ENCODE measurements at regions not wholly inside any gene's neighbourhood (a gene's known extent, or its start where the extent isn't known, plus 50 kb on each side); places are given as distances from the start of the nearest gene placed in this dataset.

DNA sequence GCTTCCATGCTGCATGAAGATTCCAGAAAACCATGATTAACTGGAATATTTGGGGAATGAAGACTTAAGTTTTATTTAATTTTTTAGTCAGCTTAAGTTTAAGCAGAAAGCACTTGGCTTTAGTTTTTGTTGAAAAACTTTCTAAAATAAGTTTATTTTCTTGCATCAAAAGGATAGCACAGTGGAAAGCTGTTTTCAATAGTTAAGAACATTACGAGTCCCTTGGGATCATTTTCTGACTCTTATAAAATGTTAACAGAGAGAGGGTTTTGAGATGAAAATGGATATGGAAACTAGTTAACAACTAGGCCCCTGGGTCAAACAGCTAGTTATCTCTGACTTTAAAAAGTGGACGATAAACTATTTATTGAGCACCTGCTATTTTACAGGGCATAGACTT lies 181.9 kb upstream of the SLC38A2 start:
- DNase-seq (ENCODE audit: low spot score) = no peak
- in situ Hi-C loops (cut with MboI; ENCODE audit: low pct_unique_long_range_greater_than_20kb, low sequenced_read_pairs, unreplicated experiment) = no loop called here

DNA sequence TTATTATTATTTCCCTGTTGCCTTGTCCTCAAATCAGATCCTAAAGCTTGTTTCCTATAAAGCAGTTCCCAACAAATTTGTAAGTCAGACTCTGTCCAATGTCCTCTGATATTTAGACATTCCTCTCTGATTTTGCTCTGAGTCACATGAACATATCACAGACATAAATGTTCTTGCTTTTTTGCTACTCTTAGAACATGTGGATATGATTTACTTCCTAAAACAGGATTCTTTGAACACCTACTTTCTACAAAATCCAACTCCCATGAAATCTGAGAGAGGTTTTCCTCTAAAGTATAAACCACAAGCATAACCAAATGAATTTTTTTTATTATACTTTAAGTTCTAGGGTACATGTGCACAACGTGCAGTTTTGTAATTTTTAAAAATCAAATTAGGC lies 181.3 kb upstream of the SLC38A2 start:
- TF ChIP-seq CTCF (IDR thresholded peaks at IDR 0.05; ENCODE audit: extremely low read depth, insufficient read depth, missing control alignments) = no peak
- in situ Hi-C loops (cut with MboI; ENCODE audit: low pct_unique_long_range_greater_than_20kb, low sequenced_read_pairs, unreplicated experiment) = no loop called here
- no peak for DNase-seq (ENCODE audit: low spot score)

More for the DNA sequence above, 181.9 kb upstream of the SLC38A2 start:
- TF ChIP-seq CTCF (IDR thresholded peaks at IDR 0.05; ENCODE audit: extremely low read depth, insufficient read depth, missing control alignments) = no peak

- no peak for DNase-seq (ENCODE audit: low spot score)
- in situ Hi-C loops (cut with MboI; ENCODE audit: low pct_unique_long_range_greater_than_20kb, low sequenced_read_pairs, unreplicated experiment) = no loop called here
- TF ChIP-seq CTCF (IDR thresholded peaks at IDR 0.05; ENCODE audit: extremely low read depth, insufficient read depth, missing control alignments) = no peak
These were observed 180.7 kb upstream of the SLC38A2 start for GRCh38 chr12:46553266-46553665.

DNA sequence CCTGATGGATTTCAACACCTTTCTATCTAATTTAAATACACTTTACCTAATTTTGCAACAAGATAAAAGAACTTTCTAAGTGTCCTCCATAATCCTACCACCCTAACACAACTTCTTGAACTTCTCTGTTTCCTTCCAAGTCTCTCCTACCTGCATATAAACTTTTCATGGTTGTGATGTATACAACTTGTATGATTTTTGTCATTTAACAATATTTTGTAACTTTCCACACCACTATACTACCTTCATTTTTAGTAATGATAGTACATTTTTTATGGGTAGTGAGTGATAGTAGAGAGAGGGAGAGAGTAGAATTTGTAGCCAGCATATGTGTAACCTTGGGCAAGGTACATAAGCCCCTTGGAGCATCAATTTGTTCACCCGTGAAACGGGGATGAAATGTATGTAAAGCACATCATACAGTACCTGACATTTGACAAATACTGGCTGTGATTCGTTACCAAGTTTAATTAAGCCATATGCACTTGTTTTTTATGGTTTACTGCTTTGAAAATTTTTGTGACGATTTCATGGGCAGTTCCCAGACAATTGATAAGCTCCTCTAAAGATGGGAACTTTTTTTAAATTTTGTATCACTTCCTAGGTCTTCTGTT lies 177.8 kb upstream of the SLC38A2 start:
- no peak for TF ChIP-seq CTCF (IDR thresholded peaks at IDR 0.05; ENCODE audit: extremely low read depth, insufficient read depth, missing control alignments)
- no peak for DNase-seq (ENCODE audit: low spot score)
- in situ Hi-C loops (cut with MboI; ENCODE audit: low pct_unique_long_range_greater_than_20kb, low sequenced_read_pairs, unreplicated experiment) = no loop called here

DNA sequence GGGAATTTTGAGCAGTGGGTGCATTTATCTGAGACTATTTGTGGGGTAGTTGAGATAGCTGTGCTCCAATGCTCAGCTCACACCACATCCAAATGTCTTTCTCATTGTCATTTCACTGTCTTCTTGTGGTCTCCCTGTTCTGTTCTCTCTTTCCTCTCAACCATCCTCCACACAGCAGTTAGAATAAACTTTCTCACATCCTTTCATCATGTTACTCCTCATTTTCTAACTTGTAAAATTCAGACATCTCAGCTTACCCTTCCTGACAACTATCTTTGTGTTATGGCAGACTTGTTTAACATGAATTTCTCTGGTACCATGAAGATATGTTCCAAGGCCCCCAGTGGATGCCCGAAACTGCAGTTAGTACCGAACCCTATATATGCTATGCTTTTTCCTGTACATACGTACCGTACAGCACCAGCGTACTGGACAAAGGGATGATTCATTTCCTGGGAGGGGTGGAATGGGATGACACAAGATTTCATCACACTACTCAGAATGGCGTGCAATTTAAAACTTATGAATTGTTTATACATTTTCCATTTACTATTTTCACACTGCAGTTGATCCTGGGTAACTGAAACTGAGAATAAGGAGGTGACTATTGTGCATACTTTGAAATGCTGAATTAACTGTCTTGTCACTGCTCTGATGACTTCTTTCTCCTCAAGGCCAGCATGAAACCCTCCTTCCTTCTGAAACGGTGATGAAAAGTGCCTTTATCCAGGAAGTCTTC lies 177.1 kb upstream of the SLC38A2 start:
- TF ChIP-seq CTCF (IDR thresholded peaks at IDR 0.05; ENCODE audit: extremely low read depth, insufficient read depth, missing control alignments) = no peak
- in situ Hi-C loops (cut with MboI; ENCODE audit: low pct_unique_long_range_greater_than_20kb, low sequenced_read_pairs, unreplicated experiment) = no loop called here
- no peak for DNase-seq (ENCODE audit: low spot score)

DNA sequence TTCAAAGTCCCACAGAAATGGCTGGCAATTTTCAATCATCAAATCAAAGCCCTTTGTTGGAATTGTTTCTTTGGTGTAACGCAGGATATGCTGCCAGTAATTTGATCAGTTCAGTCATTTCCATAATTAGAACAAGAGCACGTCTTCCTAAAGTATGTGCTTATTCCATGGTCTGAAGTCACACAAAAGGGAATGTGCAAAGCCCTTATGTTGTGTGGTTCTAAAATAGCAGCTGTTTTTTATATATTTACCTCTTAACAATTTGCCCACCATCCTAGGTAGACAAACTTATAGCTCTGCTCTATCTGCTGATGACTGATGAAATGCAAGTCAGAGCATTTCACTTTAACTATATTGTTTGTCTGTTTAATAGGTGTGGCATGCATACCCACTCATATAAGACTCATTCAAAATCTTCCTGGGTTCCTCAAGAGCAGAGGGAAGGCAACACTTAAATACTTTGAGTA lies 176.1 kb upstream of the SLC38A2 start:
- in situ Hi-C loops (cut with MboI; ENCODE audit: low pct_unique_long_range_greater_than_20kb, low sequenced_read_pairs, unreplicated experiment) = no loop called here
- no peak for TF ChIP-seq CTCF (IDR thresholded peaks at IDR 0.05; ENCODE audit: extremely low read depth, insufficient read depth, missing control alignments)
- no peak for DNase-seq (ENCODE audit: low spot score)

Data from GM13977 (cell line).